IMR-90 (cell line): ENCODE measurements at regions not wholly inside any gene's neighbourhood (a gene's known extent, or its start where the extent isn't known, plus 50 kb on each side); places are given as distances from the start of the nearest gene placed in this dataset.

Experiments used
- ATAC-seq: fragments of 200-7000 bp; cut with Tn5 transposase; 2 replicates; pipeline ENCODE4 v1.9.1; 2020; ENCODE audit warnings: low read depth, mild to moderate bottlenecking, moderate library complexity
- BruUV-seq: library from RNA; stranded (reverse); fragments of 400-500 nt; replicated peaks from 2 replicates; lab custom pipeline; 2021; lab: Mats Ljungman, UMichigan
- CTCF ChIA-PET: fragments of 300-600 bp; formaldehyde crosslinking; extraction: SDS; loops from one replicate; lab custom pipeline; 2021; ENCODE audit warnings: antibody characterized with exemption; lab: Yijun Ruan, JAX
- POLR2A ChIA-PET: fragments of 300-600 bp; sonication (Branson Sonifier 250); formaldehyde crosslinking; loops from one replicate; lab custom pipeline; 2022; ENCODE audit warnings: antibody characterized with exemption; ENCODE audit not compliant: unreplicated experiment; lab: Charles Lee
- DNase-seq: peaks from one replicate; pipeline ENCODE4 v3.0.0; 2013
- H2AFZ ChIP-seq: replicated peaks from 2 replicates; pipeline ENCODE3; 2013; ENCODE audit warnings: low read length, mild to moderate bottlenecking; ENCODE audit not compliant: poor library complexity
- H2AK5ac ChIP-seq: 2 replicates; pipeline ENCODE4 v1.6.1; 2013; ENCODE audit warnings: low read depth, low read length, inconsistent platforms
- H2AK9ac ChIP-seq: replicated peaks from 2 replicates; pipeline ENCODE3; 2013; ENCODE audit warnings: mild to moderate bottlenecking, low read depth, low read length, moderate library complexity; ENCODE audit not compliant: poor library complexity
- H2BK120ac ChIP-seq: 2 replicates; pipeline ENCODE4 v1.6.1; 2013; ENCODE audit warnings: low read depth, low read length, inconsistent platforms
- H2BK15ac ChIP-seq: 3 replicates; pipeline ENCODE4 v1.6.1; 2013; ENCODE audit warnings: low read depth, low read length, inconsistent platforms
- H2BK20ac ChIP-seq: 2 replicates; pipeline ENCODE4 v1.6.1; 2013; ENCODE audit warnings: low read depth, mild to moderate bottlenecking, inconsistent platforms, low read length, moderate library complexity
- H2BK5ac ChIP-seq: 2 replicates; pipeline ENCODE4 v1.6.1; 2013; ENCODE audit warnings: mild to moderate bottlenecking, low read depth, low read length, inconsistent platforms; ENCODE audit not compliant: poor library complexity, severe bottlenecking
- H3K14ac ChIP-seq: replicated peaks from 2 replicates; pipeline ENCODE4 v1.6.1; 2013; ENCODE audit warnings: low read depth, low read length, inconsistent platforms
- H3K18ac ChIP-seq: 2 replicates; pipeline ENCODE4 v1.6.1; 2013; ENCODE audit warnings: low read depth, low read length, control low read depth
- H3K23ac ChIP-seq: 2 replicates; pipeline ENCODE4 v1.6.1; 2013; ENCODE audit warnings: low read depth, low read length, inconsistent platforms
- H3K27ac ChIP-seq: 2 replicates; pipeline ENCODE4 v1.5.1; 2013; ENCODE audit warnings: mild to moderate bottlenecking, control low read depth, low read length; ENCODE audit not compliant: insufficient read depth
- H3K27me3 ChIP-seq: 2 replicates; pipeline ENCODE4 v1.6.1; 2013; ENCODE audit warnings: low read length; ENCODE audit not compliant: control insufficient read depth, insufficient read depth
- H3K36me3 ChIP-seq: 2 replicates; pipeline ENCODE4 v1.6.1; 2013; ENCODE audit warnings: low read length, mixed read lengths; ENCODE audit not compliant: control insufficient read depth, insufficient read depth
- H3K4ac ChIP-seq: 2 replicates; pipeline ENCODE4 v1.6.1; 2013; ENCODE audit warnings: low read depth, low read length, inconsistent platforms
- H3K4me1 ChIP-seq: 2 replicates; pipeline ENCODE4 v1.6.1; 2013; ENCODE audit warnings: low read length, mixed read lengths; ENCODE audit not compliant: control insufficient read depth, insufficient read depth
- H3K4me2 ChIP-seq: 2 replicates; pipeline ENCODE4 v1.6.1; 2013; ENCODE audit warnings: low read depth, mild to moderate bottlenecking, control low read depth, low read length, moderate library complexity
- H3K4me3 ChIP-seq: 2 replicates; pipeline ENCODE4 v1.5.1; 2013; ENCODE audit warnings: low read depth, mild to moderate bottlenecking, control low read depth, low read length, moderate library complexity; ENCODE audit not compliant: insufficient read depth
- H3K56ac ChIP-seq: 2 replicates; pipeline ENCODE4 v1.6.1; 2013; ENCODE audit warnings: low read length, inconsistent platforms; ENCODE audit not compliant: insufficient read depth; ENCODE audit errors: extremely low read depth
- H3K79me1 ChIP-seq, 2 experiments: 2 replicates each; pipeline ENCODE4 v1.6.1; 2013; ENCODE audit warnings: low read length in 2 of 2, inconsistent platforms in 1 of 2, low read depth in 1 of 2
- H3K9ac ChIP-seq: 2 replicates; pipeline ENCODE4 v1.6.1; 2013; ENCODE audit warnings: low read depth, low read length, control low read depth
- H3K9me1 ChIP-seq: 2 replicates; pipeline ENCODE4 v1.6.1; 2013; ENCODE audit warnings: low read length, inconsistent platforms; ENCODE audit not compliant: insufficient read depth
- H3K9me3 ChIP-seq: 2 replicates; pipeline ENCODE4 v1.6.1; 2013; ENCODE audit warnings: low read length; ENCODE audit not compliant: control insufficient read depth, insufficient read depth
- H4K20me1 ChIP-seq: 2 replicates; pipeline ENCODE4 v1.6.1; 2013; ENCODE audit warnings: low read length, inconsistent platforms; ENCODE audit not compliant: insufficient read depth
- H4K5ac ChIP-seq: 2 replicates; pipeline ENCODE4 v1.6.1; 2013; ENCODE audit warnings: mild to moderate bottlenecking, low read depth, low read length, control low read depth
- H4K8ac ChIP-seq, 2 experiments: 2 replicates each; pipeline ENCODE4 v1.6.1; 2013; ENCODE audit warnings: low read depth in 2 of 2, low read length in 2 of 2, control low read depth in 1 of 2, inconsistent platforms in 1 of 2
- H4K91ac ChIP-seq: 2 replicates; pipeline ENCODE4 v1.6.1; 2013; ENCODE audit warnings: low read depth, low read length, inconsistent platforms; ENCODE audit not compliant: insufficient read depth
- CHD1 ChIP-seq: IDR thresholded peaks from 2 replicates; pipeline ENCODE4 v1.6.1; 2012; ENCODE audit warnings: low read depth, low read length, improper control_type of control experiment
- CTCF ChIP-seq: conservative IDR thresholded peaks from 2 replicates; pipeline ENCODE4 v1.5.1; 2012; ENCODE audit warnings: mild to moderate bottlenecking, low read depth, low read length, improper control_type of control experiment
- MAZ ChIP-seq: IDR thresholded peaks from 2 replicates; pipeline ENCODE4 v1.6.1; 2012; ENCODE audit warnings: low read depth, mild to moderate bottlenecking, low read length, improper control_type of control experiment, moderate library complexity, borderline replicate concordance
- POLR2A ChIP-seq: IDR thresholded peaks from 2 replicates; pipeline ENCODE4 v1.6.1; 2012; ENCODE audit warnings: mild to moderate bottlenecking, low read depth, low read length
- SMC3 ChIP-seq: fragments of 150-350 bp; IDR thresholded peaks from 2 replicates; pipeline ENCODE4 v1.6.1; 2016; ENCODE audit warnings: low read depth, mild to moderate bottlenecking, antibody characterized with exemption, low read length, moderate library complexity
- WGBS, 2 experiments: methylation state at CpG; one replicate each; pipeline versions ENCODE4 v1.1.5 to v1.1.7; 2013; ENCODE audit warnings: missing lambda C conversion rate in 2 of 2; ENCODE audit not compliant: insufficient read length in 1 of 2; ENCODE audit errors: extremely low coverage in 2 of 2; 5-methylcytosine and 5-hydroxymethylcytosine counted together
- dilution Hi-C: fragments of 300-500 bp; cut with HindIII; formaldehyde crosslinking; loops from one replicate; pipeline ENCODE4 v1.14.3; 2018; ENCODE audit warnings: low sequenced_read_pairs; ENCODE audit not compliant: unreplicated experiment
- in situ Hi-C: fragments of 300-500 bp; cut with MboI; formaldehyde crosslinking; loops from 3 replicates; pipeline ENCODE4 v1.14.3; 2019; ENCODE audit warnings: low sequenced_read_pairs, inconsistent platforms, mixed read lengths
- intact Hi-C: fragments of 100-400 bp; cut with micrococcal nuclease; formaldehyde crosslinking; loops from 2 replicates; pipeline ENCODE4 v1.10.0; 2022
- TF ChIP-seq, protein P1 (sequence below): fragments of 150-350 bp; IDR thresholded peaks from 2 replicates; pipeline ENCODE4 v1.6.1; 2016; ENCODE audit warnings: low read depth, mild to moderate bottlenecking, low read length, moderate library complexity, borderline replicate concordance

GRCh38 chr19:28949027-28949426, 263.9 kb downstream of the UQCRFS1 start:
- ATAC-seq: no peak
- Histone ChIP-seq H3K4me3 (no peak overlapping the region), H4K91ac (no peak overlapping the region), H3K14ac (no peak overlapping the region), H2BK15ac (no peak overlapping the region), H2AK9ac (no peak overlapping the region), H2BK20ac (no peak overlapping the region), H3K56ac (no peak overlapping the region), H3K27me3 (no peaks in the 10 kb centered on the region), H3K4ac (no peak overlapping the region), H4K5ac (no peak overlapping the region), H2AFZ (no peak overlapping the region), H3K4me1 (no peaks in the 10 kb centered on the region), H2BK5ac (no peak overlapping the region), H2AK5ac (no peak overlapping the region), H4K20me1 (no peaks in the 10 kb centered on the region), H3K36me3 (no peaks in the 10 kb centered on the region), H3K9me3 (no peaks in the 10 kb centered on the region), H3K23ac (no peak overlapping the region), H3K9ac (no peak overlapping the region), H3K18ac (no peak overlapping the region), H3K9me1 (no peaks in the 10 kb centered on the region), H3K79me1 (no peaks in the 10 kb centered on the region), H3K27ac (no peak overlapping the region), H2BK120ac (no peak overlapping the region), H3K4me2 (no peak overlapping the region), H4K8ac (no peak overlapping the region)
- dilution Hi-C loops: no loop called here
- intact Hi-C loops: no loop called here
- ChIA-PET CTCF (no interaction called here), POLR2A (no interaction called here)
- TF ChIP-seq CTCF (no peak), SMC3 (no peak), MAZ (no peak), CHD1 (no peak), POLR2A (no peak)
- TF ChIP-seq, protein P1, sequence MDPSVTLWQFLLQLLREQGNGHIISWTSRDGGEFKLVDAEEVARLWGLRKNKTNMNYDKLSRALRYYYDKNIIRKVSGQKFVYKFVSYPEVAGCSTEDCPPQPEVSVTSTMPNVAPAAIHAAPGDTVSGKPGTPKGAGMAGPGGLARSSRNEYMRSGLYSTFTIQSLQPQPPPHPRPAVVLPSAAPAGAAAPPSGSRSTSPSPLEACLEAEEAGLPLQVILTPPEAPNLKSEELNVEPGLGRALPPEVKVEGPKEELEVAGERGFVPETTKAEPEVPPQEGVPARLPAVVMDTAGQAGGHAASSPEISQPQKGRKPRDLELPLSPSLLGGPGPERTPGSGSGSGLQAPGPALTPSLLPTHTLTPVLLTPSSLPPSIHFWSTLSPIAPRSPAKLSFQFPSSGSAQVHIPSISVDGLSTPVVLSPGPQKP: no peak
- in situ Hi-C loops: no loop called here
- no TSS peak for BruUV-seq
- no CpG with 5 or more reads among the region's 1 CpG for WGBS, 2 experiments
- no peak for DNase-seq
